HT-29 (cell line): ENCODE measurements at regions not wholly inside any gene's neighbourhood (a gene's known extent, or its start where the extent isn't known, plus 50 kb on each side); places are given as distances from the start of the nearest gene placed in this dataset.
"Not testable (repeated sequence)": the region's sequence is repeated elsewhere in the genome, so short reads cannot be mapped to it uniquely, and the experiment has no call there.

ENCODE experiments used
- DNase-seq: peaks from one replicate; pipeline ENCODE4 v3.0.0-alpha.2; 2015; ENCODE audit warnings: low spot score

GRCh38 chr10:94223702-94224370 is 138.9 kb downstream of the NOC3L start:
- no peak for DNase-seq

- no peak for DNase-seq
Observed at GRCh38 chr10:94224656-94225055, 138.1 kb downstream of the NOC3L start.

GRCh38 chr10:94225589-94225988 is 137.2 kb downstream of the NOC3L start:
- DNase-seq: peak; percentile 35

- DNase-seq: no peak
Observed at GRCh38 chr10:94230134-94230785, 132.5 kb downstream of the NOC3L start.

GRCh38 chr10:94232711-94233383 is 129.9 kb downstream of the NOC3L start:
- no peak for DNase-seq

- no peak for DNase-seq
Observed at GRCh38 chr10:94235461-94235860, 127.3 kb downstream of the NOC3L start.

GRCh38 chr10:94238006-94238617 is 124.6 kb downstream of the NOC3L start:
- DNase-seq: no peak

- no peak for DNase-seq
Observed at GRCh38 chr10:94239696-94240095, 123.0 kb downstream of the NOC3L start.

- DNase-seq: no peak
Observed at GRCh38 chr10:94240491-94240890, 122.2 kb downstream of the NOC3L start.

GRCh38 chr10:94240901-94241300 is 121.8 kb downstream of the NOC3L start:
- DNase-seq: no peak

- no peak for DNase-seq
Observed at GRCh38 chr10:94251098-94251497, 111.6 kb downstream of the NOC3L start.

GRCh38 chr10:94251568-94251967 is 111.2 kb downstream of the NOC3L start:
- DNase-seq: no peak

- DNase-seq: not testable (repeated sequence)
Observed at GRCh38 chr10:94257407-94257806, 105.3 kb downstream of the NOC3L start.

GRCh38 chr10:94260455-94260854 is 102.3 kb downstream of the NOC3L start:
- DNase-seq: no peak

- DNase-seq: no peak
Observed at GRCh38 chr10:94264085-94264484, 98.7 kb downstream of the NOC3L start.

GRCh38 chr10:94266091-94266490 is 96.6 kb downstream of the NOC3L start:
- DNase-seq: no peak

GRCh38 chr10:94268652-94269051 is 94.1 kb downstream of the NOC3L start:
- DNase-seq: no peak

GRCh38 chr10:94274142-94274787 is 88.5 kb downstream of the NOC3L start:
- no peak for DNase-seq

- DNase-seq: no peak
Observed at GRCh38 chr10:94276140-94276539, 86.6 kb downstream of the NOC3L start.

- DNase-seq: no peak
Observed at GRCh38 chr10:94277450-94277849, 85.3 kb downstream of the NOC3L start.

GRCh38 chr10:94279835-94280709 is 82.7 kb downstream of the NOC3L start:
- peak; percentile 70 for DNase-seq
